GM23338 (cell line): ENCODE measurements at regions not wholly inside any gene's neighbourhood (a gene's known extent, or its start where the extent isn't known, plus 50 kb on each side); places are given as distances from the start of the nearest gene placed in this dataset.

ENCODE experiments used
- ATAC-seq: fragments of 200-7000 bp; cut with Tn5 transposase; 3 replicates; pipeline ENCODE4 v1.9.1; 2020
- DNase-seq: peaks from one replicate; pipeline ENCODE4 v3.0.0-alpha.2; 2015; ENCODE audit warnings: low spot score
- H2AFZ ChIP-seq: fragments of 200-600 bp; sonication (generic); 2 replicates; pipeline ENCODE4 v1.8.0; 2016; ENCODE audit warnings: antibody characterized with exemption, mild to moderate bottlenecking, moderate library complexity
- H3F3A ChIP-seq: fragments of 200-600 bp; sonication (generic); replicated peaks from 2 replicates; pipeline ENCODE4 v1.8.0; 2017; ENCODE audit warnings: antibody characterized with exemption, mixed run types, low read depth
- H3K27ac ChIP-seq: fragments of 200-600 bp; sonication (generic); 2 replicates; pipeline ENCODE4 v1.6.1; 2016; ENCODE audit warnings: low read depth
- H3K27me3 ChIP-seq: fragments of 200-600 bp; sonication (generic); 2 replicates; pipeline ENCODE4 v1.8.0; 2016; ENCODE audit warnings: mild to moderate bottlenecking, mixed run types, moderate library complexity; ENCODE audit not compliant: insufficient read depth
- H3K36me3 ChIP-seq: fragments of 200-600 bp; sonication (generic); 2 replicates; pipeline ENCODE4 v1.8.0; 2016; ENCODE audit warnings: mild to moderate bottlenecking; ENCODE audit not compliant: insufficient read depth
- H3K4me1 ChIP-seq: fragments of 200-600 bp; sonication (generic); 2 replicates; pipeline ENCODE4 v1.8.0; 2016; ENCODE audit warnings: mild to moderate bottlenecking, moderate library complexity; ENCODE audit not compliant: insufficient read depth
- H3K4me2 ChIP-seq: fragments of 200-600 bp; sonication (generic); 2 replicates; pipeline ENCODE4 v1.7.1; 2017; ENCODE audit warnings: mixed run types
- H3K4me3 ChIP-seq: fragments of 200-600 bp; sonication (generic); 2 replicates; pipeline ENCODE4 v1.6.1; 2016; ENCODE audit warnings: mixed run types
- H3K79me2 ChIP-seq: fragments of 200-600 bp; sonication (generic); replicated peaks from 2 replicates; pipeline ENCODE4 v1.8.0; 2017; ENCODE audit warnings: mild to moderate bottlenecking; ENCODE audit not compliant: insufficient read depth
- H3K9me2 ChIP-seq: fragments of 200-600 bp; sonication (generic); 2 replicates; pipeline ENCODE4 v1.8.0; 2017; ENCODE audit not compliant: insufficient read depth
- H4K20me1 ChIP-seq: fragments of 200-600 bp; sonication (generic); replicated peaks from 2 replicates; pipeline ENCODE4 v1.8.0; 2017; ENCODE audit warnings: mild to moderate bottlenecking; ENCODE audit not compliant: insufficient read depth
- H3K27ac Mint-ChIP-seq: 2 replicates; pipeline ENCODE4 v1.8.0; 2020; ENCODE audit warnings: inconsistent platforms, mild to moderate bottlenecking, moderate library complexity, mixed read lengths
- H3K27me3 Mint-ChIP-seq: 3 replicates; pipeline ENCODE4 v1.8.0; 2022; ENCODE audit warnings: low read depth, mild to moderate bottlenecking, moderate library complexity, mixed read lengths, inconsistent platforms; ENCODE audit not compliant: insufficient read depth, poor library complexity
- H3K36me3 Mint-ChIP-seq: 3 replicates; pipeline ENCODE4 v1.8.0; 2021; ENCODE audit warnings: low read depth, mild to moderate bottlenecking, inconsistent platforms, moderate library complexity, mixed read lengths
- H3K4me1 Mint-ChIP-seq: 3 replicates; pipeline ENCODE4 v1.8.0; 2020; ENCODE audit warnings: mild to moderate bottlenecking, inconsistent platforms, mixed read lengths
- H3K4me3 Mint-ChIP-seq: 3 replicates; pipeline ENCODE4 v1.8.0; 2021; ENCODE audit warnings: moderate library complexity, mild to moderate bottlenecking, inconsistent platforms, mixed read lengths
- H3K9me3 Mint-ChIP-seq: 3 replicates; pipeline ENCODE4 v1.8.0; 2020; ENCODE audit warnings: moderate library complexity, mild to moderate bottlenecking, inconsistent platforms, mixed read lengths
- NANOG ChIP-seq: IDR thresholded peaks from 2 replicates; pipeline ENCODE4 v1.6.1; 2016; ENCODE audit warnings: antibody characterized with exemption, borderline replicate concordance
- TF ChIP-seq, protein P1 (sequence below): fragments of 250-450 bp; sonication (Bioruptor Pico); IDR thresholded peaks from 2 replicates; pipeline ENCODE4 v1.5.0; 2020; ENCODE audit warnings: mild to moderate bottlenecking, moderate library complexity
- TF ChIP-seq, protein P2 (sequence below): IDR thresholded peaks from one replicate; pipeline ENCODE4 v1.6.1; 2018; ENCODE audit warnings: antibody characterized with exemption; ENCODE audit not compliant: unreplicated experiment

GRCh38 chr9:84604223-84604622 lies 65.3 kb upstream of the NTRK2 start (continued):
- TF ChIP-seq, protein P1, sequence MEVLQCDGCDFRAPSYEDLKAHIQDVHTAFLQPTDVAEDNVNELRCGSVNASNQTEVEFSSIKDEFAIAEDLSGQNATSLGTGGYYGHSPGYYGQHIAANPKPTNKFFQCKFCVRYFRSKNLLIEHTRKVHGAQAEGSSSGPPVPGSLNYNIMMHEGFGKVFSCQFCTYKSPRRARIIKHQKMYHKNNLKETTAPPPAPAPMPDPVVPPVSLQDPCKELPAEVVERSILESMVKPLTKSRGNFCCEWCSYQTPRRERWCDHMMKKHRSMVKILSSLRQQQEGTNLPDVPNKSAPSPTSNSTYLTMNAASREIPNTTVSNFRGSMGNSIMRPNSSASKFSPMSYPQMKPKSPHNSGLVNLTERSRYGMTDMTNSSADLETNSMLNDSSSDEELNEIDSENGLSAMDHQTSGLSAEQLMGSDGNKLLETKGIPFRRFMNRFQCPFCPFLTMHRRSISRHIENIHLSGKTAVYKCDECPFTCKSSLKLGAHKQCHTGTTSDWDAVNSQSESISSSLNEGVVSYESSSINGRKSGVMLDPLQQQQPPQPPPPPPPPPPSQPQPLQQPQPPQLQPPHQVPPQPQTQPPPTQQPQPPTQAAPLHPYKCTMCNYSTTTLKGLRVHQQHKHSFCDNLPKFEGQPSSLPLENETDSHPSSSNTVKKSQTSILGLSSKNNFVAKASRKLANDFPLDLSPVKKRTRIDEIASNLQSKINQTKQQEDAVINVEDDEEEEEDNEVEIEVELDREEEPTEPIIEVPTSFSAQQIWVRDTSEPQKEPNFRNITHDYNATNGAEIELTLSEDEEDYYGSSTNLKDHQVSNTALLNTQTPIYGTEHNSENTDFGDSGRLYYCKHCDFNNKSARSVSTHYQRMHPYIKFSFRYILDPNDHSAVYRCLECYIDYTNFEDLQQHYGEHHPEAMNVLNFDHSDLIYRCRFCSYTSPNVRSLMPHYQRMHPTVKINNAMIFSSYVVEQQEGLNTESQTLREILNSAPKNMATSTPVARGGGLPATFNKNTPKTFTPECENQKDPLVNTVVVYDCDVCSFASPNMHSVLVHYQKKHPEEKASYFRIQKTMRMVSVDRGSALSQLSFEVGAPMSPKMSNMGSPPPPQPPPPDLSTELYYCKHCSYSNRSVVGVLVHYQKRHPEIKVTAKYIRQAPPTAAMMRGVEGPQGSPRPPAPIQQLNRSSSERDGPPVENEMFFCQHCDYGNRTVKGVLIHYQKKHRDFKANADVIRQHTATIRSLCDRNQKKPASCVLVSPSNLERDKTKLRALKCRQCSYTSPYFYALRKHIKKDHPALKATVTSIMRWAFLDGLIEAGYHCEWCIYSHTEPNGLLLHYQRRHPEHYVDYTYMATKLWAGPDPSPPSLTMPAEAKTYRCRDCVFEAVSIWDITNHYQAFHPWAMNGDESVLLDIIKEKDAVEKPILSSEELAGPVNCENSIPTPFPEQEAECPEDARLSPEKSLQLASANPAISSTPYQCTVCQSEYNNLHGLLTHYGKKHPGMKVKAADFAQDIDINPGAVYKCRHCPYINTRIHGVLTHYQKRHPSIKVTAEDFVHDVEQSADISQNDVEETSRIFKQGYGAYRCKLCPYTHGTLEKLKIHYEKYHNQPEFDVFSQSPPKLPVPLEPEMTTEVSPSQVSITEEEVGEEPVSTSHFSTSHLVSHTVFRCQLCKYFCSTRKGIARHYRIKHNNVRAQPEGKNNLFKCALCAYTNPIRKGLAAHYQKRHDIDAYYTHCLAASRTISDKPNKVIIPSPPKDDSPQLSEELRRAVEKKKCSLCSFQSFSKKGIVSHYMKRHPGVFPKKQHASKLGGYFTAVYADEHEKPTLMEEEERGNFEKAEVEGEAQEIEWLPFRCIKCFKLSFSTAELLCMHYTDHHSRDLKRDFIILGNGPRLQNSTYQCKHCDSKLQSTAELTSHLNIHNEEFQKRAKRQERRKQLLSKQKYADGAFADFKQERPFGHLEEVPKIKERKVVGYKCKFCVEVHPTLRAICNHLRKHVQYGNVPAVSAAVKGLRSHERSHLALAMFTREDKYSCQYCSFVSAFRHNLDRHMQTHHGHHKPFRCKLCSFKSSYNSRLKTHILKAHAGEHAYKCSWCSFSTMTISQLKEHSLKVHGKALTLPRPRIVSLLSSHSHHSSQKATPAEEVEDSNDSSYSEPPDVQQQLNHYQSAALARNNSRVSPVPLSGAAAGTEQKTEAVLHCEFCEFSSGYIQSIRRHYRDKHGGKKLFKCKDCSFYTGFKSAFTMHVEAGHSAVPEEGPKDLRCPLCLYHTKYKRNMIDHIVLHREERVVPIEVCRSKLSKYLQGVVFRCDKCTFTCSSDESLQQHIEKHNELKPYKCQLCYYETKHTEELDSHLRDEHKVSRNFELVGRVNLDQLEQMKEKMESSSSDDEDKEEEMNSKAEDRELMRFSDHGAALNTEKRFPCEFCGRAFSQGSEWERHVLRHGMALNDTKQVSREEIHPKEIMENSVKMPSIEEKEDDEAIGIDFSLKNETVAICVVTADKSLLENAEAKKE (CRISPR knock-in tag), result no peak

DNA sequence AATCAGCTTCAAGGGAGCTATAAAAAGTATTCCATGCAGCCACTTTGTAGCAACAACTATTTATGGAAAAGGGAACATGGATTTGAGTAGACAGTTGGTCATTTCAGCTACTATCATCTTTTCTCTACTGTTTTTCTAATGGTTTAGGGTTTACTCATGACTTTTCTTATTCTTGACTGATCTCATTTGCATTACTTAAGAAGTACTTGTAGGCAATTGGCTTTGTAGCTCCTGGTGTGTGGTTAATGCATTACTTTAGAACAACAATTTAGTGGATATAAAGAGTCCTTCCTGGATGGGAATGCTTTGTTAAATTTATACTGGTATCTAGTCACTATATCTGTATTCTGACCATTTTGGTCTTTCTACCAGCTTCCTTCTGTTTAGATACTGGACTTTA lies 59.8 kb upstream of the NTRK2 start:
- Histone ChIP-seq H3K9me2 (peaks cover 5% of the 10 kb centered on the region), H3K27ac (no peak overlapping the region), H3K4me2 (no peak overlapping the region), H3F3A (no peaks in the 10 kb centered on the region), H3K4me3 (no peak overlapping the region), H2AFZ (no peak overlapping the region), H3K79me2 (no peaks in the 10 kb centered on the region), H3K36me3 (no peaks in the 10 kb centered on the region), H3K4me1 (no peaks in the 10 kb centered on the region), H3K27me3 (no peaks in the 10 kb centered on the region; the same call in 1 of the 2 replicates), H4K20me1 (no peaks in the 10 kb centered on the region)
- Mint-ChIP-seq H3K27me3 (no peaks in the 10 kb centered on the region), H3K4me1 (peaks cover 4% of the 10 kb centered on the region), H3K27ac (no peak overlapping the region), H3K36me3 (peaks cover 8% of the 10 kb centered on the region; the same call in 2 of the 3 replicates), H3K9me3 (peaks cover 7% of the 10 kb centered on the region), H3K4me3 (no peak overlapping the region)
- DNase-seq (peak; percentile 33), ATAC-seq (no peak)
- peak; percentile 60; the same call in 1 of the 2 replicates for TF ChIP-seq NANOG
- TF ChIP-seq, protein P2, sequence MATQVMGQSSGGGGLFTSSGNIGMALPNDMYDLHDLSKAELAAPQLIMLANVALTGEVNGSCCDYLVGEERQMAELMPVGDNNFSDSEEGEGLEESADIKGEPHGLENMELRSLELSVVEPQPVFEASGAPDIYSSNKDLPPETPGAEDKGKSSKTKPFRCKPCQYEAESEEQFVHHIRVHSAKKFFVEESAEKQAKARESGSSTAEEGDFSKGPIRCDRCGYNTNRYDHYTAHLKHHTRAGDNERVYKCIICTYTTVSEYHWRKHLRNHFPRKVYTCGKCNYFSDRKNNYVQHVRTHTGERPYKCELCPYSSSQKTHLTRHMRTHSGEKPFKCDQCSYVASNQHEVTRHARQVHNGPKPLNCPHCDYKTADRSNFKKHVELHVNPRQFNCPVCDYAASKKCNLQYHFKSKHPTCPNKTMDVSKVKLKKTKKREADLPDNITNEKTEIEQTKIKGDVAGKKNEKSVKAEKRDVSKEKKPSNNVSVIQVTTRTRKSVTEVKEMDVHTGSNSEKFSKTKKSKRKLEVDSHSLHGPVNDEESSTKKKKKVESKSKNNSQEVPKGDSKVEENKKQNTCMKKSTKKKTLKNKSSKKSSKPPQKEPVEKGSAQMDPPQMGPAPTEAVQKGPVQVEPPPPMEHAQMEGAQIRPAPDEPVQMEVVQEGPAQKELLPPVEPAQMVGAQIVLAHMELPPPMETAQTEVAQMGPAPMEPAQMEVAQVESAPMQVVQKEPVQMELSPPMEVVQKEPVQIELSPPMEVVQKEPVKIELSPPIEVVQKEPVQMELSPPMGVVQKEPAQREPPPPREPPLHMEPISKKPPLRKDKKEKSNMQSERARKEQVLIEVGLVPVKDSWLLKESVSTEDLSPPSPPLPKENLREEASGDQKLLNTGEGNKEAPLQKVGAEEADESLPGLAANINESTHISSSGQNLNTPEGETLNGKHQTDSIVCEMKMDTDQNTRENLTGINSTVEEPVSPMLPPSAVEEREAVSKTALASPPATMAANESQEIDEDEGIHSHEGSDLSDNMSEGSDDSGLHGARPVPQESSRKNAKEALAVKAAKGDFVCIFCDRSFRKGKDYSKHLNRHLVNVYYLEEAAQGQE, result no peak
